ENCODE measurements at regions not wholly inside any gene's neighbourhood (a gene's known extent, or its start where the extent isn't known, plus 50 kb on each side); places are given as distances from the start of the nearest gene placed in this dataset.

DNA sequence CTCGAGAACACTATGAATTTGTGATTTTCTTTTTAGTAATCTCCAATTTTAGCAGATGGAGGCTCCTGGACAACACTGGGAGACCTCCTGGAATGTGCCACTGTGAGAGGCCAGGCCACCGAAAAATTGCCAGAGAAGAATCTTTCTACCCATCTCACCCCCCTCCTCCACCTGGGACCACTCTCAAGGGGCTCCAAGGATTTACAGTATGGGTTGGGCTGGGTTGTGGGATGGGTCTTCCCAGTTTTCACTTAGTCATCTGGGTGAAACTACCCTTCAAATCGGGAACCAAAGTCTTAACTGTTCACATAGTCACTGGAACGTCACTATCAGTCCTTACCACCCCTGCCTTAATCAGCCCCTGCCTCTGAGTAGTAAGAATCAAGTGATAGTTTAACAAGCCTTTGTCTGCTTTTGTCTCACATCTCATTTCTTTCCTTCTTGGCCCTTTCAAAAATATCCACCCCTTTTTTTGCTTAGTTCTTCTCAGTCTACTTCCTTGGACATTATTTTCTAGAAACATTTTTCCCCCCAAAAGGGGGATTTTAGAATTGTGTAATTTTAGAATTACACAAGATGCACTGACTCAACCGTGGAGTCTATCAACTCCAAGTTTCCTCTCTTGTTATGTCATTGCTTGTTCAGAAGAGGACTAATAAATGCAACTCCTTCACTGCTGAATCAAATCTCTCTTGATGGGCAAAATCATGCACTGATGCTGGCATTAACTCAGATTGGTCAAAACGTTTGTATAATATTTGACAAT is 148.2 kb upstream of the MOCS1 start:
- no peak for DNase-seq (ENCODE audit: low read depth)
- TF ChIP-seq, protein P1, sequence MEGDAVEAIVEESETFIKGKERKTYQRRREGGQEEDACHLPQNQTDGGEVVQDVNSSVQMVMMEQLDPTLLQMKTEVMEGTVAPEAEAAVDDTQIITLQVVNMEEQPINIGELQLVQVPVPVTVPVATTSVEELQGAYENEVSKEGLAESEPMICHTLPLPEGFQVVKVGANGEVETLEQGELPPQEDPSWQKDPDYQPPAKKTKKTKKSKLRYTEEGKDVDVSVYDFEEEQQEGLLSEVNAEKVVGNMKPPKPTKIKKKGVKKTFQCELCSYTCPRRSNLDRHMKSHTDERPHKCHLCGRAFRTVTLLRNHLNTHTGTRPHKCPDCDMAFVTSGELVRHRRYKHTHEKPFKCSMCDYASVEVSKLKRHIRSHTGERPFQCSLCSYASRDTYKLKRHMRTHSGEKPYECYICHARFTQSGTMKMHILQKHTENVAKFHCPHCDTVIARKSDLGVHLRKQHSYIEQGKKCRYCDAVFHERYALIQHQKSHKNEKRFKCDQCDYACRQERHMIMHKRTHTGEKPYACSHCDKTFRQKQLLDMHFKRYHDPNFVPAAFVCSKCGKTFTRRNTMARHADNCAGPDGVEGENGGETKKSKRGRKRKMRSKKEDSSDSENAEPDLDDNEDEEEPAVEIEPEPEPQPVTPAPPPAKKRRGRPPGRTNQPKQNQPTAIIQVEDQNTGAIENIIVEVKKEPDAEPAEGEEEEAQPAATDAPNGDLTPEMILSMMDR (conservative IDR thresholded peaks at IDR 0.05; ENCODE audit: low read depth, low read length): no peak
- no peak overlapping the region for H3K4me3 ChIP-seq (ENCODE audit: low read depth, low read length)

DNA sequence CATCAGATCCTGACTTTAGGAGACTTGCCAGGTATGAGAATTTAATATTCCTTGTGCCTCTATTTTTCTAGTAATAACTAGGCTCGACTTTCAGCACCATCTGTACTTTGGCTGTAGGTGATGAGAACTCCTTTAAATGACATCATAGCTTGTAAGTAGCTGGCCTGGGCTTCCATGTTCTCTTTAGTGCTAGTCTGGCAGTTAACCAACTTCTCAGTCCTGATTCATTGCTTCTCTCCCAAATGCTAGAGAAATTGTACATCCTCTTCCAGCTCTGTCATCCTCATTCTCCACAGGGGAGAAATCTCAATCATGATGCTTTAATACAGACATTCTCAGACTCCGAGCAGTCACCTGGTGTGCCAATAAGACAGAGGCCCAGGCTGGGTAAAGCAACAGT is 143.5 kb upstream of the MOCS1 start:
- TF ChIP-seq, protein P1 (conservative IDR thresholded peaks at IDR 0.05; ENCODE audit: low read depth, low read length): no peak
- no peak overlapping the region for H3K4me3 ChIP-seq (ENCODE audit: low read depth, low read length)
- DNase-seq (ENCODE audit: low read depth): no peak

DNA sequence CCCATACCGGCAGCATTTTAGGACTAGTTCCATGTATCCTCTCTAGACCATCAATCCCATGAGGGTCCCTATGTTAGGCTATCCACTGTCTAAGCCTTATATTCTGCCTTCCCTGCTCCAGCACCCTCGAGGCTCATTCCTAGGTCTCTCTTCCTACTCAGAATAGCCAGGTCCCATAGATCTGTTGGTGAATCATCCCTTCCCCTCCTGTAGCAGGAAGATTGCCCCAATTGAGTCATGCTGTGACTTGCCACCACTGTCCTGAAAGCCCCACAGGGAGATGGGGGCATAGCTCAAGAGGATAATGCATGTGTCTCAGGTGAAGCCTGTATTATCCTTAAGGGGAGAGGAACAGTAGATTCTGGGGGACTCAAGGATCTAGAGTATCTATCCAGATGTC is 143.1 kb upstream of the MOCS1 start:
- no peak overlapping the region for H3K4me3 ChIP-seq (ENCODE audit: low read depth, low read length)
- TF ChIP-seq, protein P1 (conservative IDR thresholded peaks at IDR 0.05; ENCODE audit: low read depth, low read length): no peak
- no peak for DNase-seq (ENCODE audit: low read depth)

- TF ChIP-seq, protein P1 (conservative IDR thresholded peaks at IDR 0.05; ENCODE audit: low read depth, low read length): no peak
- no peak overlapping the region for H3K4me3 ChIP-seq (ENCODE audit: low read depth, low read length)
- DNase-seq (ENCODE audit: low read depth): no peak
These were observed 140.9 kb upstream of the MOCS1 start for GRCh38 chr6:40075056-40075590.

- TF ChIP-seq, protein P1 (conservative IDR thresholded peaks at IDR 0.05; ENCODE audit: low read depth, low read length): no peak
- DNase-seq (ENCODE audit: low read depth): no peak
- no peak overlapping the region for H3K4me3 ChIP-seq (ENCODE audit: low read depth, low read length)
These were observed 140.2 kb upstream of the MOCS1 start for GRCh38 chr6:40074306-40075055.

- no peak overlapping the region for H3K4me3 ChIP-seq (ENCODE audit: low read depth, low read length)
- TF ChIP-seq, protein P1 (conservative IDR thresholded peaks at IDR 0.05; ENCODE audit: low read depth, low read length): no peak
- no peak for DNase-seq (ENCODE audit: low read depth)
These were observed 132.1 kb upstream of the MOCS1 start for GRCh38 chr6:40066372-40066771.
